DOHH2 (cell line): ENCODE measurements at regions not wholly inside any gene's neighbourhood (a gene's known extent, or its start where the extent isn't known, plus 50 kb on each side); places are given as distances from the start of the nearest gene placed in this dataset.

Source experiments
- H3F3A ChIP-seq: fragments of 200-600 bp; sonication (generic), shearing (Covaris generic); 2 replicates; pipeline ENCODE4 v1.6.0; 2016; ENCODE audit warnings: antibody characterized with exemption, mild to moderate bottlenecking; ENCODE audit not compliant: control insufficient read depth, insufficient read depth
- H3K27ac ChIP-seq: fragments of 200-600 bp; sonication (generic); 2 replicates; pipeline ENCODE4 v1.5.1; 2014; ENCODE audit warnings: low read depth, mild to moderate bottlenecking, low read length, moderate library complexity
- H3K27me3 ChIP-seq: fragments of 200-600 bp; sonication (generic); 2 replicates; pipeline ENCODE4 v1.6.1; 2014; ENCODE audit warnings: mild to moderate bottlenecking, low read length, mixed read lengths; ENCODE audit not compliant: control insufficient read depth
- H3K36me3 ChIP-seq: fragments of 200-600 bp; sonication (generic); 2 replicates; pipeline ENCODE4 v1.6.1; 2014; ENCODE audit warnings: mild to moderate bottlenecking, low read length, moderate library complexity, mixed read lengths; ENCODE audit not compliant: control insufficient read depth
- H3K4me1 ChIP-seq: fragments of 200-600 bp; sonication (generic); 2 replicates; pipeline ENCODE4 v1.6.1; 2014; ENCODE audit warnings: mild to moderate bottlenecking, low read length, mixed read lengths; ENCODE audit not compliant: control insufficient read depth
- H3K4me2 ChIP-seq: fragments of 200-600 bp; sonication (generic); 2 replicates; pipeline ENCODE4 v1.6.0; 2014; ENCODE audit warnings: mild to moderate bottlenecking, low read length, moderate library complexity
- H3K4me3 ChIP-seq: fragments of 200-600 bp; sonication (generic); 2 replicates; pipeline ENCODE4 v1.5.1; 2014; ENCODE audit warnings: mild to moderate bottlenecking, low read length, mixed read lengths
- H3K79me2 ChIP-seq: fragments of 200-600 bp; sonication (generic); 2 replicates; pipeline ENCODE4 v1.6.1; 2014; ENCODE audit warnings: mild to moderate bottlenecking, low read length, mixed read lengths; ENCODE audit not compliant: control insufficient read depth
- H3K9me2 ChIP-seq: fragments of 200-600 bp; sonication (generic); replicated peaks from 2 replicates; pipeline ENCODE4 v1.6.1; 2014; ENCODE audit warnings: mild to moderate bottlenecking, low read length, mixed read lengths; ENCODE audit not compliant: control insufficient read depth
- H3K9me3 ChIP-seq: fragments of 200-600 bp; sonication (generic); 2 replicates; pipeline ENCODE4 v1.6.1; 2014; ENCODE audit warnings: antibody characterized with exemption, low read length, mixed read lengths; ENCODE audit not compliant: control insufficient read depth, insufficient read depth
- H4K20me1 ChIP-seq: fragments of 200-600 bp; sonication (generic); 2 replicates; pipeline ENCODE4 v1.6.0; 2014; ENCODE audit warnings: low read depth, mild to moderate bottlenecking, antibody characterized with exemption, low read length, moderate library complexity; ENCODE audit not compliant: control insufficient read depth, insufficient read depth
- CTCF ChIP-seq: fragments of 200-600 bp; sonication (generic); IDR thresholded peaks from one replicate; pipeline ENCODE4 v1.5.1; 2014; ENCODE audit warnings: antibody characterized with exemption, mild to moderate bottlenecking, low read depth, low read length; ENCODE audit not compliant: poor library complexity, severe bottlenecking
- EZH2phosphoT487 ChIP-seq: fragments of 200-600 bp; sonication (generic); IDR thresholded peaks from 2 replicates; pipeline ENCODE4 v1.6.1; 2017; ENCODE audit warnings: borderline replicate concordance, mild to moderate bottlenecking, antibody characterized with exemption, low read length, moderate library complexity, mixed read lengths

GRCh38 chr5:39977066-39977655 lies 552.4 kb upstream of the DAB2 start:
- Histone ChIP-seq H3K79me2 (no peaks in the 10 kb centered on the region), H3K4me2 (no peak overlapping the region), H3K9me2 (no peaks in the 10 kb centered on the region), H3K27me3 (no peaks in the 10 kb centered on the region), H3K9me3 (no peaks in the 10 kb centered on the region), H3F3A (no peaks in the 10 kb centered on the region), H3K27ac (no peak overlapping the region), H3K4me1 (no peaks in the 10 kb centered on the region), H3K36me3 (no peaks in the 10 kb centered on the region), H3K4me3 (no peak overlapping the region), H4K20me1 (no peaks in the 10 kb centered on the region)
- no peak for TF ChIP-seq EZH2phosphoT487
- no peak for TF ChIP-seq CTCF

- Histone ChIP-seq H3K79me2 (no peaks in the 10 kb centered on the region), H4K20me1 (no peaks in the 10 kb centered on the region), H3K9me2 (no peaks in the 10 kb centered on the region), H3K27ac (no peak overlapping the region), H3K4me2 (no peak overlapping the region), H3K27me3 (no peaks in the 10 kb centered on the region), H3K4me1 (no peaks in the 10 kb centered on the region), H3K9me3 (no peaks in the 10 kb centered on the region), H3K4me3 (no peak overlapping the region), H3K36me3 (no peaks in the 10 kb centered on the region), H3F3A (no peaks in the 10 kb centered on the region)
- TF ChIP-seq EZH2phosphoT487 (no peak), CTCF (no peak)
Observed at GRCh38 chr5:39970117-39970798, 545.5 kb upstream of the DAB2 start.

GRCh38 chr5:39968381-39968780 lies 543.6 kb upstream of the DAB2 start:
- TF ChIP-seq CTCF (no peak), EZH2phosphoT487 (no peak)
- H4K20me1 ChIP-seq, result no peaks in the 10 kb centered on the region
- no peak overlapping the region for H3K27ac ChIP-seq
- H3K79me2 ChIP-seq, result no peaks in the 10 kb centered on the region
- no peak overlapping the region for H3K4me2 ChIP-seq
- no peak overlapping the region for H3K4me3 ChIP-seq
- H3K9me3 ChIP-seq, result no peaks in the 10 kb centered on the region
- no peaks in the 10 kb centered on the region for H3K4me1 ChIP-seq
- no peaks in the 10 kb centered on the region for H3K9me2 ChIP-seq
- H3K36me3 ChIP-seq, result no peaks in the 10 kb centered on the region
- H3F3A ChIP-seq, result no peaks in the 10 kb centered on the region
- no peaks in the 10 kb centered on the region for H3K27me3 ChIP-seq
